ENCODE measurements at regions not wholly inside any gene's neighbourhood (a gene's known extent, or its start where the extent isn't known, plus 50 kb on each side); places are given as distances from the start of the nearest gene placed in this dataset.

DNA sequence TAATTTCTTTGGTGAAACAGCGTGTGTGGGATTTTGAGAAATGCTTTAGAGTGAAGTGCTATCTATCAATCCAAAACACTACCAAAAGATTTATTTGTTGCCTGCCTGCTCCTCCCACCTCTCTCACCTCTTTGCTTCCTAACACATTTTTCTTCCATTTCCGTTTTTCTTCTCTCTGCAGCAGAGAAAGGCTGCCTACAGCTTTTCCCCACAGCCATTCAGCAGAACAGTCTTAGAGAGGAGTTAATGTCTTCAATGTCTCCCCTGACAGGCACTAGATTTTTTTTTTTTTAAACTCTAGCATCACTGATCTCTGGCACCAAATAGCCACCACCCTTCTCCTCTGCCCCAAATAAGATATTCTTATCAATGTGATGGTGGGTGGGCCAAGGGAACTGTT, 327.8 kb upstream of the MAN1A1 start:
- no peak overlapping the region for H4K5ac ChIP-seq (ENCODE audit: insufficient read length, low read depth, low read length)
- no peak overlapping the region for H3K9ac ChIP-seq (ENCODE audit: extremely low read depth, insufficient read length, low read length)
- no peak overlapping the region for H3K4me2 ChIP-seq (ENCODE audit: insufficient read depth, insufficient read length, low read length)
- Mint-ChIP-seq H3K36me3 (ENCODE audit: insufficient read depth in 1 of 3, low read depth in 3 of 3) (no peaks in the 10 kb centered on the region), H3K4me1 (peaks cover 6 to 12% of the 10 kb centered on the region in 2 experiments), H3K4me3 (no peak overlapping the region), H3K27ac (no peak overlapping the region), H3K27me3 (ENCODE audit: low read depth) (no peaks in the 10 kb centered on the region), H3K9me3 (no peaks in the 10 kb centered on the region)
- TF ChIP-seq, protein P1, sequence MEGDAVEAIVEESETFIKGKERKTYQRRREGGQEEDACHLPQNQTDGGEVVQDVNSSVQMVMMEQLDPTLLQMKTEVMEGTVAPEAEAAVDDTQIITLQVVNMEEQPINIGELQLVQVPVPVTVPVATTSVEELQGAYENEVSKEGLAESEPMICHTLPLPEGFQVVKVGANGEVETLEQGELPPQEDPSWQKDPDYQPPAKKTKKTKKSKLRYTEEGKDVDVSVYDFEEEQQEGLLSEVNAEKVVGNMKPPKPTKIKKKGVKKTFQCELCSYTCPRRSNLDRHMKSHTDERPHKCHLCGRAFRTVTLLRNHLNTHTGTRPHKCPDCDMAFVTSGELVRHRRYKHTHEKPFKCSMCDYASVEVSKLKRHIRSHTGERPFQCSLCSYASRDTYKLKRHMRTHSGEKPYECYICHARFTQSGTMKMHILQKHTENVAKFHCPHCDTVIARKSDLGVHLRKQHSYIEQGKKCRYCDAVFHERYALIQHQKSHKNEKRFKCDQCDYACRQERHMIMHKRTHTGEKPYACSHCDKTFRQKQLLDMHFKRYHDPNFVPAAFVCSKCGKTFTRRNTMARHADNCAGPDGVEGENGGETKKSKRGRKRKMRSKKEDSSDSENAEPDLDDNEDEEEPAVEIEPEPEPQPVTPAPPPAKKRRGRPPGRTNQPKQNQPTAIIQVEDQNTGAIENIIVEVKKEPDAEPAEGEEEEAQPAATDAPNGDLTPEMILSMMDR (conservative IDR thresholded peaks at IDR 0.05): no peak
- H2BK12ac ChIP-seq (ENCODE audit: insufficient read length, low read depth, low read length): no peak overlapping the region
- no peak overlapping the region for H2BK20ac ChIP-seq (ENCODE audit: low read depth, low read length, poor library complexity, severe bottlenecking)
- DNase-seq: no peak
- H3K23ac ChIP-seq (ENCODE audit: insufficient read length, low read depth, low read length): no peak overlapping the region
- no peak overlapping the region for H2BK120ac ChIP-seq (ENCODE audit: low read depth, low read length, poor library complexity, severe bottlenecking)
- no CpG with 5 or more reads among the region's 2 CpGs for WGBS (ENCODE audit: extremely low coverage, insufficient read length, low lambda C conversion rate)
- H3K4me1 ChIP-seq (ENCODE audit: insufficient read depth, low read length): peaks cover 4% of the 10 kb centered on the region; the same call in 1 of the 2 replicates
- H2AK5ac ChIP-seq (ENCODE audit: insufficient read length, low read length): no peak overlapping the region
- no peaks in the 10 kb centered on the region for H3K27me3 ChIP-seq (ENCODE audit: insufficient read depth, low read length)
- no peak overlapping the region for H3K56ac ChIP-seq (ENCODE audit: insufficient read length, low read depth, low read length)
- no peak overlapping the region for H2BK5ac ChIP-seq (ENCODE audit: insufficient read length, low read length)
- no peaks in the 10 kb centered on the region for H3K9me3 ChIP-seq (ENCODE audit: control insufficient read depth, low read depth, low read length)
- H3K4ac ChIP-seq (ENCODE audit: low read depth, low read length): no peak overlapping the region
- H4K8ac ChIP-seq (replicated peaks; ENCODE audit: insufficient read length, low read depth, low read length): no peak overlapping the region
- no peak overlapping the region for H3K18ac ChIP-seq (ENCODE audit: insufficient read length, low read depth, low read length)
- no peaks in the 10 kb centered on the region for H3K23me2 ChIP-seq (ENCODE audit: insufficient read length, low read depth, low read length, poor library complexity, severe bottlenecking)
- H4K91ac ChIP-seq (ENCODE audit: insufficient read length, low read depth, low read length): no peak overlapping the region
- no peaks in the 10 kb centered on the region for H4K20me1 ChIP-seq (ENCODE audit: control insufficient read depth, insufficient read depth, insufficient read length)
- no peak overlapping the region for H3K14ac ChIP-seq (ENCODE audit: insufficient read depth, low read length)
- no peak overlapping the region for H2AFZ ChIP-seq (ENCODE audit: low read length)
- H3K27ac ChIP-seq (ENCODE audit: insufficient read length, low read depth, low read length): no peak overlapping the region
- no peaks in the 10 kb centered on the region for H3K79me2 ChIP-seq (ENCODE audit: insufficient read depth, low read length)
- H2BK15ac ChIP-seq (ENCODE audit: low read depth, low read length): no peak overlapping the region
- H3K79me1 ChIP-seq (ENCODE audit: insufficient read depth, low read depth, low read length, poor library complexity, severe bottlenecking): no peaks in the 10 kb centered on the region
- no peak overlapping the region for H3T11ph ChIP-seq (ENCODE audit: low read length)

All from H9 (cell line).